Suppressor macrophage treated with lipopolysaccharide for 1 hour (primary cell): ENCODE measurements at regions not wholly inside any gene's neighbourhood (a gene's known extent, or its start where the extent isn't known, plus 50 kb on each side); places are given as distances from the start of the nearest gene placed in this dataset.

ENCODE experiments used
- DNase-seq, 3 donors: peaks; one replicate each; pipeline ENCODE4 v3.0.0-alpha.2; 2020 to 2022

- no peak for DNase-seq
These were observed 898.8 kb downstream of the EPHA4 start for GRCh38 chr2:220673151-220673874.

GRCh38 chr2:220674033-220674432, 898.1 kb downstream of the EPHA4 start:
- no peak for DNase-seq

GRCh38 chr2:220676695-220677094, 895.4 kb downstream of the EPHA4 start:
- DNase-seq = no peak

- no peak for DNase-seq
These were observed 893.2 kb downstream of the EPHA4 start for GRCh38 chr2:220678943-220679342.

GRCh38 chr2:220682616-220683015, 889.5 kb downstream of the EPHA4 start:
- DNase-seq = no peak

- no peak for DNase-seq
These were observed 888.0 kb downstream of the EPHA4 start for GRCh38 chr2:220684099-220684498.

GRCh38 chr2:220687231-220687843, 884.8 kb downstream of the EPHA4 start:
- DNase-seq = peak; percentile 66 to 77 (median 74)

GRCh38 chr2:220695397-220696279, 876.5 kb downstream of the EPHA4 start:
- no peak for DNase-seq

GRCh38 chr2:220696280-220696669, 875.8 kb downstream of the EPHA4 start:
- no peak for DNase-seq

- no peak for DNase-seq
These were observed 875.1 kb downstream of the EPHA4 start for GRCh38 chr2:220697011-220697410.

GRCh38 chr2:220701115-220701514, 871.0 kb downstream of the EPHA4 start:
- DNase-seq = no peak

GRCh38 chr2:220703279-220703678, 868.8 kb downstream of the EPHA4 start:
- no peak for DNase-seq

- DNase-seq = no peak
These were observed 868.0 kb downstream of the EPHA4 start for GRCh38 chr2:220704081-220704480.

- DNase-seq = no peak
These were observed 867.3 kb downstream of the EPHA4 start for GRCh38 chr2:220704810-220705209.

- DNase-seq = no peak
These were observed 866.4 kb downstream of the EPHA4 start for GRCh38 chr2:220705678-220706077.

- DNase-seq = no peak
These were observed 864.8 kb downstream of the EPHA4 start for GRCh38 chr2:220707261-220707660.

GRCh38 chr2:220708366-220708765, 863.7 kb downstream of the EPHA4 start:
- DNase-seq = no peak

- DNase-seq = no peak
These were observed 854.8 kb downstream of the EPHA4 start for GRCh38 chr2:220717283-220717682.

- DNase-seq = no peak
These were observed 835.3 kb downstream of the EPHA4 start for GRCh38 chr2:220736778-220737177.

GRCh38 chr2:220743203-220743602, 828.9 kb downstream of the EPHA4 start:
- DNase-seq = no peak

- DNase-seq = no peak
These were observed 827.2 kb downstream of the EPHA4 start for GRCh38 chr2:220744861-220745260.

GRCh38 chr2:220745682-220746081, 826.4 kb downstream of the EPHA4 start:
- no peak for DNase-seq

GRCh38 chr2:220747736-220748135, 824.4 kb downstream of the EPHA4 start:
- DNase-seq = no peak
